ENCODE measurements at regions not wholly inside any gene's neighbourhood (a gene's known extent, or its start where the extent isn't known, plus 50 kb on each side); places are given as distances from the start of the nearest gene placed in this dataset.

GRCh38 chr11:16611401-16611921 is 127.0 kb upstream of the C11orf58 start:
- TF ChIP-seq, protein P1, sequence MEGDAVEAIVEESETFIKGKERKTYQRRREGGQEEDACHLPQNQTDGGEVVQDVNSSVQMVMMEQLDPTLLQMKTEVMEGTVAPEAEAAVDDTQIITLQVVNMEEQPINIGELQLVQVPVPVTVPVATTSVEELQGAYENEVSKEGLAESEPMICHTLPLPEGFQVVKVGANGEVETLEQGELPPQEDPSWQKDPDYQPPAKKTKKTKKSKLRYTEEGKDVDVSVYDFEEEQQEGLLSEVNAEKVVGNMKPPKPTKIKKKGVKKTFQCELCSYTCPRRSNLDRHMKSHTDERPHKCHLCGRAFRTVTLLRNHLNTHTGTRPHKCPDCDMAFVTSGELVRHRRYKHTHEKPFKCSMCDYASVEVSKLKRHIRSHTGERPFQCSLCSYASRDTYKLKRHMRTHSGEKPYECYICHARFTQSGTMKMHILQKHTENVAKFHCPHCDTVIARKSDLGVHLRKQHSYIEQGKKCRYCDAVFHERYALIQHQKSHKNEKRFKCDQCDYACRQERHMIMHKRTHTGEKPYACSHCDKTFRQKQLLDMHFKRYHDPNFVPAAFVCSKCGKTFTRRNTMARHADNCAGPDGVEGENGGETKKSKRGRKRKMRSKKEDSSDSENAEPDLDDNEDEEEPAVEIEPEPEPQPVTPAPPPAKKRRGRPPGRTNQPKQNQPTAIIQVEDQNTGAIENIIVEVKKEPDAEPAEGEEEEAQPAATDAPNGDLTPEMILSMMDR (conservative IDR thresholded peaks at IDR 0.05 in 1 of 2, IDR thresholded peaks at IDR 0.05 in 1 of 2; ENCODE audit: extremely low read depth in 1 of 2, insufficient read depth in 1 of 2, low read depth in 1 of 2, low read length in 2 of 2): no peak
- TF ChIP-seq EZH2 (IDR thresholded peaks at IDR 0.05; ENCODE audit: borderline replicate concordance, low read length): peak; percentile 70

All from mammary epithelial cell (primary cell).